Fibroblast of mammary gland (primary cell): ENCODE measurements at regions not wholly inside any gene's neighbourhood (a gene's known extent, or its start where the extent isn't known, plus 50 kb on each side); places are given as distances from the start of the nearest gene placed in this dataset.

Experiments
- DNase-seq: peaks from one replicate; pipeline ENCODE4 v3.0.0-alpha.2; 2010; ENCODE audit warnings: low read depth
- H3K4me3 ChIP-seq: 2 replicates; pipeline ENCODE4 v1.5.1; 2011; ENCODE audit warnings: low read depth, mild to moderate bottlenecking, low read length, moderate library complexity; ENCODE audit not compliant: control insufficient read depth
- TF ChIP-seq, protein P1 (sequence below): conservative IDR thresholded peaks from 2 replicates; pipeline ENCODE4 v1.5.1; 2011; ENCODE audit warnings: low read depth, low read length, inconsistent platforms; ENCODE audit not compliant: control insufficient read depth, insufficient read depth

DNA sequence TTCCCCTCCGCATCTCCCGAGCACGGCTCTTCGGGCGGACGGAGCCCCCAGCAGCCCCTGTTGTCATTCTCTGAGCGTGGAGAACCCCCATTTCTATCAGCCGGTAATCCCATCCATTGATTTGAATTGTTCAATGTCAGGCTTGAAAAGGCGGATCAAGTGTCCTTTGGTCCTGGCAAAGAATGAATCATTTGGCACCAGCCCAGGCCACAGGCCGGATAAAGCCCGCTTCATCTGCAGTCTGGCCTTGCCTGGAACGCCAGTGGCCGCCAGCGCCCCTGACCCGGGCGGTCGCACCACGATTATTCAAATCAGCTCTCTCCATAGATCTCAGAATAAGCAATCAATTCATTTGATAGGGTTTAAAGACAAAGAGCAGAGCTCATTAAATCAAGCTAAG, 188.9 kb downstream of the BRD1 start:
- TF ChIP-seq, protein P1, sequence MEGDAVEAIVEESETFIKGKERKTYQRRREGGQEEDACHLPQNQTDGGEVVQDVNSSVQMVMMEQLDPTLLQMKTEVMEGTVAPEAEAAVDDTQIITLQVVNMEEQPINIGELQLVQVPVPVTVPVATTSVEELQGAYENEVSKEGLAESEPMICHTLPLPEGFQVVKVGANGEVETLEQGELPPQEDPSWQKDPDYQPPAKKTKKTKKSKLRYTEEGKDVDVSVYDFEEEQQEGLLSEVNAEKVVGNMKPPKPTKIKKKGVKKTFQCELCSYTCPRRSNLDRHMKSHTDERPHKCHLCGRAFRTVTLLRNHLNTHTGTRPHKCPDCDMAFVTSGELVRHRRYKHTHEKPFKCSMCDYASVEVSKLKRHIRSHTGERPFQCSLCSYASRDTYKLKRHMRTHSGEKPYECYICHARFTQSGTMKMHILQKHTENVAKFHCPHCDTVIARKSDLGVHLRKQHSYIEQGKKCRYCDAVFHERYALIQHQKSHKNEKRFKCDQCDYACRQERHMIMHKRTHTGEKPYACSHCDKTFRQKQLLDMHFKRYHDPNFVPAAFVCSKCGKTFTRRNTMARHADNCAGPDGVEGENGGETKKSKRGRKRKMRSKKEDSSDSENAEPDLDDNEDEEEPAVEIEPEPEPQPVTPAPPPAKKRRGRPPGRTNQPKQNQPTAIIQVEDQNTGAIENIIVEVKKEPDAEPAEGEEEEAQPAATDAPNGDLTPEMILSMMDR: no peak
- DNase-seq: peak; percentile 5
- no peak overlapping the region for H3K4me3 ChIP-seq

- TF ChIP-seq, protein P1: no peak
- DNase-seq: no peak
- H3K4me3 ChIP-seq: no peak overlapping the region
These were observed 189.7 kb downstream of the BRD1 start for GRCh38 chr22:49638001-49638400.

DNA sequence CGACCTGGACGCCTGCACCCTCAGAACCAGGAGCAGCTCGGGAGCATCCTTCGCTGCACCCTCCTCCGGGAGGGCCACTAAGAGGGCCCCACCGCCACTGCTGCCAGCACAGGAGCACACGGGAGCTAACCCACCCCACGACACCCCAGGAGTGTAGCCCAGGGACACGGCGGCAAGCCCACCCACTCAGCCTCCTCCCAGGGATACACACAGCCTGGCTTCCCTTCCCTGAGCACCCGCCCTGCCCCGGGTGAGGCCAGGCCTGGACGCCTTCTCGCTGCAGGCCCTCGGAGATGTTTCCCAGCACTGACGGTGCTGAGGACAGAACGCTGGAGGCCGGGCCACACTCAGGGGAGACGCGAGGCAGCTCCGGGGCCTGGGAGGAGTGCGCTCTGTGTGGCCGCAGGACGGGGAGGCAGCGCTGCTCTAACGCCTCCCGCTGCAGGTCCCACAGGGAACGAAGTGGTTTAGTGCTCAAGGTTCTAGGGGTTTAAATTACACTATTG, 190.4 kb downstream of the BRD1 start:
- no peak overlapping the region for H3K4me3 ChIP-seq
- TF ChIP-seq, protein P1: no peak

DNA sequence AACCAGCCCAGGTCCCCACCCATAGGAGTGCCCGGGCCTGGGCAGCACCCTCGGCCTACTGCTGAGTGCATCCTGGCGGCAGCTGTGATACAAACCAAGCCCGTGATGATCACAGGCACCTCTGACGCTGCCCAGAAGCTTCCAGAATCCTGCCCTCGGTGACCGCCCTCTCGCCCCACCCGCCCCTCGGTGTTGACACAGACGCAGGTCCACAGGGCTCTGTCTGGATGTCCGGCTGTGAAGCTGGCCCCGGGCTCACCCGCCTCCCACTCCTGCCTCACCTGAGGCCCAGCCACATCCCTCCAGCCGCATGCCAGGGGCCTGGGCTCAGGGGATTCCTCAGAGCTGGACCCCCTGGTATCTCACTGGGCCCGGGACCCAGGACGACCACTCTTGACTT, 191.0 kb downstream of the BRD1 start:
- no peak for DNase-seq
- TF ChIP-seq, protein P1: no peak
- no peak overlapping the region for H3K4me3 ChIP-seq

More for the DNA sequence above, 190.4 kb downstream of the BRD1 start:
- no peak for DNase-seq

- H3K4me3 ChIP-seq: no peak overlapping the region
- DNase-seq: no peak
- TF ChIP-seq, protein P1: no peak
These were observed 191.5 kb downstream of the BRD1 start for GRCh38 chr22:49636214-49636613.

DNA sequence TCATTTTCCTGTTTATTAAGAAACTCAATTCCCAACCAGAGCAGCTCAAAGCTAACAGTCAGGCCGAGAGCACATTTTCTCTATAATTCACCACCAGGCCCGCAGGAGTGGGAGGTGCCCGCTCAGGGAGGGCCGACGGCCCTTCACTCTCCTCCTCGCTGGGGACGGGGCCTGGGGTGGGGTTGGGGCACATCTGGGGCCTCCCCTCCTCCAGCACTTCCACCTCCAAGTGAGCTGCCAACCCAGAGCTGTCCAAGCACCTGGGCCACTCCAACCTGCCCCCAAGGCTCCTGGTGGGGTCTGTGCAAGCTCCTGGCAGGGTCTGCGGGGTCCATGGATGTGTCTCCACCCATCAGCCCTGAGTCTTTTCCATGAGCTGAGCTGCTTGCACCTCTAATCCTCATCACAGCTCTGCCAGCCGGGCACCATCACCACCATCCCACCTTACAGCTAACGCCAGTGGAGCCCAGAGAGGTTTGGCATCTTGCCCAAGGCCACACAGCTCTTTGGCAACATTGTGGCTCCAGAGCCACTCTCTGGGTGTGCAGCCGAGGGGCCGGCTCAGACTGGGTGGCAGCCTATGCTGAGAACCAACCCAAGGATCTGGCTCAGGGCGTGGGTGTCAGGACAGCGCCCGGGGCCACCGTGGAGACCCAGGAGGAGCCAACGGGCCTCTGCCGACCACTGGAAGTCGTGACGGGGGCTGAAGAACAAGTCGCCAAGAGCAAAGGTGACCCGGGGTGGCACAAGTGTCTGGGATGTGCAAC, 193.5 kb downstream of the BRD1 start:
- TF ChIP-seq, protein P1: no peak
- no peak overlapping the region for H3K4me3 ChIP-seq
- DNase-seq: no peak

- TF ChIP-seq, protein P1: no peak
- DNase-seq: no peak
- H3K4me3 ChIP-seq: no peak overlapping the region
These were observed 194.7 kb downstream of the BRD1 start for GRCh38 chr22:49633010-49633324.
